PC-3 (cell line): ENCODE measurements at regions not wholly inside any gene's neighbourhood (a gene's known extent, or its start where the extent isn't known, plus 50 kb on each side); places are given as distances from the start of the nearest gene placed in this dataset.

Experiments
- ATAC-seq: fragments of 200-7000 bp; cut with Tn5 transposase; 2 replicates; pipeline ENCODE4 v1.9.1; 2020; ENCODE audit warnings: mild to moderate bottlenecking, moderate library complexity
- BruUV-seq: library from RNA; stranded (reverse); fragments of 400-500 nt; replicated peaks from 2 replicates; lab custom pipeline; 2021; lab: Mats Ljungman, UMichigan
- CTCF ChIA-PET: fragments of 300-600 bp; sonication (Branson Sonifier 250); formaldehyde crosslinking; loops from one replicate; lab custom pipeline; 2022; ENCODE audit warnings: antibody characterized with exemption; lab: Charles Lee
- POLR2A ChIA-PET: fragments of 300-600 bp; sonication (Branson Sonifier 250); formaldehyde crosslinking; loops from one replicate; lab custom pipeline; 2022; ENCODE audit warnings: antibody characterized with exemption; ENCODE audit not compliant: unreplicated experiment; lab: Charles Lee
- DNase-seq: peaks from one replicate; pipeline ENCODE4 v3.0.0-alpha.2; 2015
- H2AFZ ChIP-seq: fragments of 300-600 bp; sonication (generic); 2 replicates; pipeline ENCODE4 v1.6.0; 2016; ENCODE audit warnings: antibody characterized with exemption, low read length
- H3F3A ChIP-seq: fragments of 300-600 bp; sonication (generic); one replicate; pipeline ENCODE4 v1.6.0; 2017; ENCODE audit warnings: antibody characterized with exemption, low read length, control low read depth, mild to moderate bottlenecking; ENCODE audit not compliant: unreplicated experiment
- H3K27ac ChIP-seq: fragments of 300-600 bp; sonication (generic); 2 replicates; pipeline ENCODE4 v1.5.1; 2016; ENCODE audit warnings: mild to moderate bottlenecking, low read length
- H3K27me3 ChIP-seq: fragments of 300-600 bp; sonication (generic); 2 replicates; pipeline ENCODE4 v1.6.1; 2016; ENCODE audit warnings: low read length, mixed read lengths
- H3K36me3 ChIP-seq: fragments of 300-600 bp; sonication (generic); 2 replicates; pipeline ENCODE4 v1.6.1; 2016; ENCODE audit warnings: low read depth, mixed run types, low read length, mixed read lengths
- H3K4me1 ChIP-seq: fragments of 300-600 bp; sonication (generic); 2 replicates; pipeline ENCODE4 v1.5.1; 2016; ENCODE audit warnings: low read length; ENCODE audit not compliant: insufficient read depth
- H3K4me2 ChIP-seq: fragments of 300-600 bp; sonication (generic); 2 replicates; pipeline ENCODE4 v1.6.0; 2016; ENCODE audit warnings: low read length
- H3K4me3 ChIP-seq: fragments of 300-600 bp; sonication (generic); 2 replicates; pipeline ENCODE4 v1.5.1; 2016; ENCODE audit warnings: mild to moderate bottlenecking, low read length, mixed read lengths
- H3K79me2 ChIP-seq: fragments of 300-600 bp; sonication (generic); 2 replicates; pipeline ENCODE4 v1.6.1; 2017; ENCODE audit warnings: low read length, mixed read lengths
- H3K9ac ChIP-seq: fragments of 300-600 bp; sonication (generic); 2 replicates; pipeline ENCODE4 v1.6.0; 2016; ENCODE audit warnings: mild to moderate bottlenecking, low read length
- H3K9me2 ChIP-seq: fragments of 300-600 bp; sonication (generic); replicated peaks from 2 replicates; pipeline ENCODE4 v1.6.1; 2016; ENCODE audit warnings: mixed run types, low read length, mixed read lengths
- H3K9me3 ChIP-seq: fragments of 300-600 bp; sonication (generic); 2 replicates; pipeline ENCODE4 v1.6.1; 2016; ENCODE audit warnings: low read length, mixed read lengths
- H4K20me1 ChIP-seq: fragments of 300-600 bp; sonication (generic); 2 replicates; pipeline ENCODE4 v1.6.1; 2016; ENCODE audit warnings: low read length, mixed read lengths
- EZH2 ChIP-seq: fragments of 300-600 bp; sonication (generic); IDR thresholded peaks from one replicate; pipeline ENCODE4 v1.6.1; 2017; ENCODE audit warnings: antibody characterized with exemption, mild to moderate bottlenecking, low read length; ENCODE audit not compliant: unreplicated experiment
- EZH2phosphoT487 ChIP-seq: fragments of 300-600 bp; sonication (generic); IDR thresholded peaks from 2 replicates; pipeline ENCODE4 v1.6.1; 2018; ENCODE audit warnings: mild to moderate bottlenecking, antibody characterized with exemption, low read length, borderline replicate concordance
- intact Hi-C: fragments of 100-400 bp; cut with micrococcal nuclease; formaldehyde crosslinking; loops from 2 replicates; pipeline ENCODE4 v1.9.0; 2023
- TF ChIP-seq, protein P1 (sequence below): fragments of 300-600 bp; sonication (generic); conservative IDR thresholded peaks from 2 replicates; pipeline ENCODE4 v1.5.1; 2017; ENCODE audit warnings: antibody characterized with exemption, low read depth, mild to moderate bottlenecking, low read length

- ChIA-PET CTCF (no interaction called here), POLR2A (no interaction called here)
- Histone ChIP-seq H3K9ac (no peak overlapping the region), H3K27ac (no peak overlapping the region), H2AFZ (no peak overlapping the region), H3K79me2 (no peaks in the 10 kb centered on the region), H3K4me2 (no peak overlapping the region), H3K9me2 (no peaks in the 10 kb centered on the region), H3F3A (no peaks in the 10 kb centered on the region), H3K4me3 (no peak overlapping the region), H3K27me3 (no peaks in the 10 kb centered on the region), H3K9me3 (peaks cover 10% of the 10 kb centered on the region), H4K20me1 (no peaks in the 10 kb centered on the region), H3K36me3 (no peaks in the 10 kb centered on the region), H3K4me1 (no peaks in the 10 kb centered on the region)
- no peak for DNase-seq
- ATAC-seq: no peak
- TF ChIP-seq, protein P1, sequence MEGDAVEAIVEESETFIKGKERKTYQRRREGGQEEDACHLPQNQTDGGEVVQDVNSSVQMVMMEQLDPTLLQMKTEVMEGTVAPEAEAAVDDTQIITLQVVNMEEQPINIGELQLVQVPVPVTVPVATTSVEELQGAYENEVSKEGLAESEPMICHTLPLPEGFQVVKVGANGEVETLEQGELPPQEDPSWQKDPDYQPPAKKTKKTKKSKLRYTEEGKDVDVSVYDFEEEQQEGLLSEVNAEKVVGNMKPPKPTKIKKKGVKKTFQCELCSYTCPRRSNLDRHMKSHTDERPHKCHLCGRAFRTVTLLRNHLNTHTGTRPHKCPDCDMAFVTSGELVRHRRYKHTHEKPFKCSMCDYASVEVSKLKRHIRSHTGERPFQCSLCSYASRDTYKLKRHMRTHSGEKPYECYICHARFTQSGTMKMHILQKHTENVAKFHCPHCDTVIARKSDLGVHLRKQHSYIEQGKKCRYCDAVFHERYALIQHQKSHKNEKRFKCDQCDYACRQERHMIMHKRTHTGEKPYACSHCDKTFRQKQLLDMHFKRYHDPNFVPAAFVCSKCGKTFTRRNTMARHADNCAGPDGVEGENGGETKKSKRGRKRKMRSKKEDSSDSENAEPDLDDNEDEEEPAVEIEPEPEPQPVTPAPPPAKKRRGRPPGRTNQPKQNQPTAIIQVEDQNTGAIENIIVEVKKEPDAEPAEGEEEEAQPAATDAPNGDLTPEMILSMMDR: no peak
- TF ChIP-seq EZH2phosphoT487 (no peak), EZH2 (no peak)
- no TSS peak for BruUV-seq
- intact Hi-C loops: no loop called here
These were observed 843.4 kb upstream of the FLRT2 start for GRCh38 chr14:84686550-84686949.

DNA sequence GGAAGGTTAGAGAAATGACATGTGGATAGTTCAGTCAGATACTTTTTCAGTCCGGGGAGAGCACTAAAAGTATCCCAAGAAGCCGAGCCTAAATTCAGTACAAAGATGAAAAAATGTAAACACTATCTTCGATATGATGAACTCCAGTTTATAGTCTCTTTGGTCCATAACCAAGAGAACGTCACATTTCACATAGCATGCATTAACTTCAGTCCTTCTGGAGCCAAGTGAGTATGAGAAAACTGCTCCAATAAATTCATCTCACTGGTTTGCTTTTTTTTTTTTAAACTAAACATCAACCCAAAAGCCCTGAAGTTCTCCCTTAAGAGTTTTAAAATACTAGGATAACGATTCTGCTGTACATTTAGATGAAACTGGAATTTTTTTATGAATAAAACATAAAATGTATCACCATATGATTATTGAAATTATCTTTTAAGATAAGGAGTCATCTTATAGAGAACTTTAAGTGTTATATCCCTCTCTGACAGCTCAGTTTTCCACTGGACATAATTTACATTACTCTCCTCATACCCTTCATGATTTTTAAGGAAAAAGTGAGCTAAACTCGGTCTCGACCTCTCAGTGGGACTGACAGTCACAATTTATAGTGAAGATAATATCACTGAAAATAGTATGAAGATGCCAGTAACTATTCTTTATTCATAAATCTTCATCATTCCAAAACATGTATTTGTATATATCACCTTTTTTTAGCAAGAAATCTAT, 841.5 kb upstream of the FLRT2 start:
- CTCF ChIA-PET: no interaction called here
- Histone ChIP-seq H3K36me3 (no peaks in the 10 kb centered on the region), H3K79me2 (no peaks in the 10 kb centered on the region), H3K4me2 (no peak overlapping the region), H3K9me3 (peaks cover 6% of the 10 kb centered on the region; the same call in 1 of the 2 replicates), H3K27me3 (no peaks in the 10 kb centered on the region), H2AFZ (no peak overlapping the region), H3K27ac (no peak overlapping the region), H3K4me1 (no peaks in the 10 kb centered on the region), H3K9ac (no peak overlapping the region), H4K20me1 (no peaks in the 10 kb centered on the region), H3F3A (no peaks in the 10 kb centered on the region), H3K9me2 (no peaks in the 10 kb centered on the region), H3K4me3 (no peak overlapping the region)
- POLR2A ChIA-PET: no interaction called here
- ATAC-seq (no peak), DNase-seq (no peak)
- TF ChIP-seq EZH2 (no peak), EZH2phosphoT487 (no peak)
- TF ChIP-seq, protein P1: no peak
- no TSS peak for BruUV-seq
- intact Hi-C loops: no loop called here

- POLR2A ChIA-PET: no interaction called here
- no TSS peak for BruUV-seq
- H3K9me2 ChIP-seq: no peaks in the 10 kb centered on the region
These were observed 835.8 kb upstream of the FLRT2 start for GRCh38 chr14:84694161-84694560.

More at GRCh38 chr14:84694161-84694560, 835.8 kb upstream of the FLRT2 start:
- Histone ChIP-seq H3K4me2 (no peak overlapping the region), H3K4me3 (no peak overlapping the region), H4K20me1 (no peaks in the 10 kb centered on the region), H2AFZ (no peak overlapping the region), H3K9me3 (no peaks in the 10 kb centered on the region), H3F3A (no peaks in the 10 kb centered on the region), H3K4me1 (no peaks in the 10 kb centered on the region), H3K9ac (no peak overlapping the region), H3K27me3 (no peaks in the 10 kb centered on the region), H3K36me3 (no peaks in the 10 kb centered on the region), H3K27ac (no peak overlapping the region), H3K79me2 (no peaks in the 10 kb centered on the region)
- intact Hi-C loops: no loop called here
- TF ChIP-seq, protein P1: no peak
- no peak for TF ChIP-seq EZH2
- TF ChIP-seq EZH2phosphoT487: no peak
- DNase-seq: no peak
- CTCF ChIA-PET: no interaction called here
- ATAC-seq: no peak
